ENCODE measurements at regions not wholly inside any gene's neighbourhood (a gene's known extent, or its start where the extent isn't known, plus 50 kb on each side); places are given as distances from the start of the nearest gene placed in this dataset.

DNA sequence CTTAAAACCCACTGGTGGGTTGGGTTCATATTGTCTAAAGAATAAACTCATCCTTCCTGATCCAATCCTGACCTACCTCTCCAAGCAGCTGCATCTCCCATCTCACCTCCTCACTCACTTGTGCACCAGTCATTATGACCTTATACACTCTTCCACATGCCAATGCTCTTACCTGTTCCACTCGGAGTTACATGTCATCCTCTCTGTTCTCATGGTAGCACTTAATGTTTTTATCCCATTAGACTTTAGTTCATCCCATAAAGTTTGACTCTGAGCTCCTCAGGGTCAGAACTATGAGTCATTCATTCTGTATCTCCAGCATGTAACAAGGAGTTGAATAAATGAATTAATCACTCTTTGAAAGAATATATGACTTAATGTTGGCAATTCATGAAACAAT, 330.2 kb downstream of the KLF12 start:
- peak; percentile 66 for DNase-seq (ENCODE audit: low read depth)

DNA sequence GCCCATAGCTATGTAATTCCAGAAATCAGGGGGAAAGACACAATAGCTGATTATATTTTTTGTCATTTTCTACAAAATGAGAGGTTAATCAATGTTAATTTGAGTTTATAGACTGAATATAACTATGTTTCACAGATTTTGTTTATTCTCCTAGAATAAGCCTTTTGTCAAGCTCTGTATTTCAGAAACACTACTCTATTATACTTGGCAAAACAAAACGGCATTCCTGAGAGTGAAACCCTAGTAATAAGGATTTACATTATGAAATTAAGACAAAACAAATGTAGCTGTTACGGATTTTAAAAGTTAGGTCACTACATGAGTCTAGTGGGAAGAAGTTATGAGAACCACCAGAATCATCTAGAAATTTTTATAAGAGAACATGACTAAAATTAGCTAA, 334.2 kb downstream of the KLF12 start:
- no peak for DNase-seq (ENCODE audit: low read depth)

DNA sequence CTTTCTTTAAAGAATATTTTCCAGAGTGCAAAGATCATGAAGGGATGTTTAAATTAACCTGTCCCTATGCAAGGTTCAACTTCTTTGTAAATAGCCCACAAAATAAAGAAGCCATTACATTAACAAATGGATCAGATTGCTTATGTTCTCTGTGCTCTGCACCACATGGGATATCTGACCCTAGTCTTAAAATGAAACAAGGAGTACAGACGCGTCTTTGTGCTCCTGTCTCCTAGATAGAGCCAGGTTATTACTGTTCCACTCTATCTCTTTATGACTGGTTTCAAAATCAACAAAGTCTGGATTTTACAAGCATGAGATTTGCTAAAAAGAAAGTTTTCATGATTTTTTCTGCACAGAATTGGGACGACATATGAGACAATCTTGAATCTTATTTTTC, 339.4 kb downstream of the KLF12 start:
- no peak for DNase-seq (ENCODE audit: low read depth)

DNA sequence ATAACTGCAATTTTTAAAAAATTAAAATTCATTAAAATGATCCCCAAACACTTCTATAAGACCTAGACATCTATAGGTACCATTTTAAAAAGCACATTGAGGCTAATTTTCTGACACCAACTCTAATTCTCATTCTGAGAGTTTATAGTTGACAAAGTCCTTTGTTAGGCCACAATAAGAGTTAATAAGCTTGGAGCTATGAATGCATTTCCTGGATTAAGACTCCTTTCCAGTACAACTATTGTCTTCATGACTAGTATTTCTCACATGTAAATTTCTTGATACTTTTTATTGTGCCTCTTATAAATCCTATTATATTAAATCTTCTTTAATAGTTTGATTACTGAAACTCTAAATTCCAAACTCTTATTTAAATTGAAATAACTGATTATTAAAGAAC, 340.8 kb downstream of the KLF12 start:
- DNase-seq (ENCODE audit: low read depth) = no peak

GRCh38 chr13:73792796-73793195, 341.4 kb downstream of the KLF12 start:
- no peak for DNase-seq (ENCODE audit: low read depth)

- DNase-seq (ENCODE audit: low read depth) = no peak
These were observed 351.5 kb downstream of the KLF12 start for GRCh38 chr13:73782450-73783449.

DNA sequence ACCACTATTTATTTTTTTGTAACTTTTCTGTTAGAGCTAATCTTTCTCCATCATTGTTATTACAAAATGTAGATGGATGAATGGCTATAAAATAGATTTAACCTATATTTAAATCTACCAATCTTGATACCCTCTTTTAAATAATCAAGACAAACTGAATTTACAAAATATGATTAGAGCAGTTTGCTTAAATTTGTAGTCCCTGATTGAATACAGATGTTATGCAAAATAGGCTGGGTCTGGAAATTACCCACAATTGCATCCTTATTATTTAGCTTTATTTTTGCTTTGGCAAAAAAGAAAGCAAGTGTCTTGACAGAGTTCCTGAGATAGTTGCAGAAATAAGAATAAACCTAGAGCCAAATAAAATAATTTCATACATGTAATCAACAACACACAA, 352.8 kb downstream of the KLF12 start:
- no peak for DNase-seq (ENCODE audit: low read depth)

DNA sequence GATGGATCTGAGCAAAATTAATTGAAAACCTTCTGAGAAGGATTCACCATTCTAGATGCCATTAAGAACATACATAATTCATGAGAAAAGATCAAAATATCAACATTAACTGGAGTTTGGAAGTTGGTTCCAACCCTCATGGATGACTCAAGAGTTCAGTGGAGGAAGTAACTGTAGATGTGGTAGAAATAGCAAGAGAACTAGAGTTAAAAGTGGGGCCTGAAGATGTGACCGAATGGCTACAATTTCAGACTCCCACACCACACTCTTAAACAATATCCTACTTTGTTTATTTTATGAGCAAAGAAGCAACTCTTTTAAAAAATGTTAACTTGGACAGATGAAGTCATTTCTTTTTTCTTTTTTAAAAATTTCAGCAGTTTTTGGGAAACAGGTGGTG, 354.3 kb downstream of the KLF12 start:
- DNase-seq (ENCODE audit: low read depth) = no peak

GRCh38 chr13:73778242-73778864, 355.9 kb downstream of the KLF12 start:
- DNase-seq (ENCODE audit: low read depth) = peak; percentile 16

DNA sequence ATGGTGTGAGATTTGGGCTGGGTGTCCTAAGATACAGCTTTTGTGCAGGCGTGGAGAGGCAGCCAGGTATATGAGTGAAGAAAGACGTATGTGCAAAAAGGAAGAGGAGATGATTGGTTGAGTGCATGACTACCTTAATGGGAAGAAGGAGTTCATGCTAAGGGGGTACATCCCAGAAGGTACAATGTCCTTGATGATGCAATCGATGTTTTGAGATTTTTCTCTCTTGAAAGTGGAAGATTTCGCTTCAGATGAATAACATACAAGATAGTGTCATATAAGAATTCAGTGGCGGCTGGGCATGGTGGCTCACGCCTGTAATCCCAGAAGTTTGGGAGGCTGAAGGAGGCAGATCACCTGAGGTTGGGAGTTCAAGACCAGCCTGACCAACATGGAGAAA, 357.1 kb downstream of the KLF12 start:
- DNase-seq (ENCODE audit: low read depth) = no peak

DNA sequence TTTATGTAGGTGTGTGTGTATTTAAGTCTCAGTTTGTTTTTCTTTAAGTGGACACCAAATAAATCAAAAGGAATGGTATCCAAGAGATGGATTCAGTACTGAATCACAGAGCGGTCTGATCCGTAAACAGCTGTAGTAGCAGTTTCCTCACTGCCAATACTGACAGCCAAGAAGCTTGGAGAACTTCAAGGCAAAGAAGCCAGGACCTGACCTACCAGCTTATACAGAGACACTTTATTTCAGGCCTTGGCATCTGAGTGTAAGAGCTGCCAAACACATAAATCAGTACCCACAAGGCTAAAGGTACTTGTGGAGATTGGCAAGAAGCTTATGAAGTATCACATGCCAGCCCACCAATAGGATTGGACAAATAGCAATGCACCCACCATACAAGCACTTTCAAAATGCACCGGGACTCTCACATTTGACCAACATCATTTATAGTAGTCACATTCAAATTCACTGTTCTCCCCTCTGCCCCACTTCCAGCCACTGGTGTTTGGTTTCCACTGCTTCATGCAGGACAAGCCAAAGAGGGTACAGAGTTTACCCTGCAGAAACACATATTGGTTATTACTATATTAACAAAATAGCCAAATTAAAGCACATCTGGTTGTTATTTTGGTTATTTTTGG, 357.9 kb downstream of the KLF12 start:
- DNase-seq (ENCODE audit: low read depth) = no peak

DNA sequence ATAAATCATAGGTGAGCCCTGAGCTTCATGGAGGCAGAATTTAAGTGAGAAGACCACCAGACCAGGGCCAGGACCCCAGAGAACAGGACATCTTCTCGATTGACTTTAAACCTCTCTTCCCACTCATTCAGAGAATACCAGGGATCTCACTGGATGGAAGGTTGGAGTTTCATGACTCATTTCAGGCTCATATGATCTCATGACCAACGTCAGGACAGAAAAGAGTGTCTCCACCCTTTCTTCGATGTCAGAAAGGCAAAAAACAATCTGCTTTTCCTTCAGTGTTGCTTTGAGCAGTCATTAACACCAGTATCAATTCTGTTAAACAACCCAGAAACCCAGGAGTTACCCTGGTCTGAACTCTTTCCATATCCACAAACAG, 361.0 kb downstream of the KLF12 start:
- DNase-seq (ENCODE audit: low read depth) = no peak

GRCh38 chr13:73772449-73773167, 361.6 kb downstream of the KLF12 start:
- DNase-seq (ENCODE audit: low read depth) = peak; percentile 13

DNA sequence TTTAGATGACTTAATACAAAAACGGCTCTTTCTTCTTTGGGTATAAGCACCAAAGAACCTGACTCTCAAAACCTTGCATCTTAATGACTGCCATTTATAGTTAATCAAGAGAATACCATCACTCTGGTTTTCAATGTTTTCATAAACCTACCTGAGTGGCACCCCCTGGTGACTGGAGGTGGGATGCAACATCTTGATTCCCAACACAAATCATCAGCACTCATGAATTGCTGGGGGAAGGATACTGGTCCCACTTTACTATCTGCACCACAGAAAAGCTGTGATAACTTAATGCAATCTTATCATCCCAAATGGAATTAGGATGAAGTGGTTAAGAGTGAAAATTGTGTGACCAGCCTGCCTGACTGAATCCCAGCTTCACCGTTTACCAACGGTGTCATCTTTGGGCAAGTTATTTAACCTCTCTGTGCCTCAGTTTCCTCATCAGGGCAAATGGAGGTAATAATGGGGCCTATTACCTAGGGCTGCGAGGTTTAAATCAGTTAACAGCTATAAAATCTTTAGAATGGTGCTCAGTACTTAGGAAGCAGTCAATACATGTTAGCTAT, 366.4 kb downstream of the KLF12 start:
- peak; percentile 18 for DNase-seq (ENCODE audit: low read depth)

- peak; percentile 68 for DNase-seq (ENCODE audit: low read depth)
These were observed 366.9 kb downstream of the KLF12 start for GRCh38 chr13:73767191-73767741.

- peak; percentile 78 for DNase-seq (ENCODE audit: low read depth)
These were observed 368.4 kb downstream of the KLF12 start for GRCh38 chr13:73765651-73766384.

- no peak for DNase-seq (ENCODE audit: low read depth)
These were observed 374.8 kb downstream of the KLF12 start for GRCh38 chr13:73759434-73759833.

GRCh38 chr13:73757481-73758233, 376.5 kb downstream of the KLF12 start:
- no peak for DNase-seq (ENCODE audit: low read depth)

- DNase-seq (ENCODE audit: low read depth) = peak; percentile 64
These were observed 379.4 kb downstream of the KLF12 start for GRCh38 chr13:73754727-73755292.

DNA sequence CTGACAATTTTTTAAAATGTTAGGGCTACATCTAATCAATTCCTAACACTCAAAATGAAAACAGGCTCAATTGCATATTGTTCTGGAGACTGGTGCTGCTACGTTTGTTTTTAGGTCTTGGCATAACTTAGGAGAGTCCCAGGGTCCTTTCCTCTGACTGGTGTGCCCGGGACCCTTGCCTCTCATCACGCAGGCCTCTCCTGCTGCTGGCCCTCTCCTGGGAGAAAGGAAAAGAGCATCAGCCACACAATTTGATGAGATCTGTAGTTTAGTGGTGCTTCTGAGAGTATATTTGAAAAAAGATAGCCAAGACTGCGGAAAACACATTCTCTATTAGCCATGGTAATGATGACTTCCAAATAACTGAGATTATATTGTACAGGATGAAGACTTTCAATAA, 380.0 kb downstream of the KLF12 start:
- DNase-seq (ENCODE audit: low read depth) = no peak
